ENCODE measurements at regions not wholly inside any gene's neighbourhood (a gene's known extent, or its start where the extent isn't known, plus 50 kb on each side); places are given as distances from the start of the nearest gene placed in this dataset.
"Not testable (repeated sequence)": the region's sequence is repeated elsewhere in the genome, so short reads cannot be mapped to it uniquely, and the experiment has no call there.

DNA sequence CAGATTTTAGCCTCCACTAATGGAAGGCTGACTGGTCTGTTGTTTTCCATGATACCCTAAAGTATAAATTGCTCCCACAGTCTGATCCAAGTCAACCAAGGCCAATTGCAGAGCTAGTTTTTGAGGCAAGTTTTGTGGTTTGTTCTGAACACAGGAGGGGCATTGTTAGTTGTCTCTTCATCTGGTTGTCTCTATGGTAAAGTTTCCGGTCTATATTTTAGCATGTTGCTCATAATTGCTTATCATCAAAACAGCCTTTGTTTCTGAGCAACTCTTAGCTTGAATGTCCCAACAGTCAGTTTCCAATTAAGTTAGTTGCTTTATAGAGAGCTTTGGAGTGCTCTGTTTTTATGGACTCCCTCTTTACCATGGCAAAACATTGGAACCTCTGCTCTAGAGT lies 217.6 kb upstream of the CARD18 start:
- TF ChIP-seq, protein P1, sequence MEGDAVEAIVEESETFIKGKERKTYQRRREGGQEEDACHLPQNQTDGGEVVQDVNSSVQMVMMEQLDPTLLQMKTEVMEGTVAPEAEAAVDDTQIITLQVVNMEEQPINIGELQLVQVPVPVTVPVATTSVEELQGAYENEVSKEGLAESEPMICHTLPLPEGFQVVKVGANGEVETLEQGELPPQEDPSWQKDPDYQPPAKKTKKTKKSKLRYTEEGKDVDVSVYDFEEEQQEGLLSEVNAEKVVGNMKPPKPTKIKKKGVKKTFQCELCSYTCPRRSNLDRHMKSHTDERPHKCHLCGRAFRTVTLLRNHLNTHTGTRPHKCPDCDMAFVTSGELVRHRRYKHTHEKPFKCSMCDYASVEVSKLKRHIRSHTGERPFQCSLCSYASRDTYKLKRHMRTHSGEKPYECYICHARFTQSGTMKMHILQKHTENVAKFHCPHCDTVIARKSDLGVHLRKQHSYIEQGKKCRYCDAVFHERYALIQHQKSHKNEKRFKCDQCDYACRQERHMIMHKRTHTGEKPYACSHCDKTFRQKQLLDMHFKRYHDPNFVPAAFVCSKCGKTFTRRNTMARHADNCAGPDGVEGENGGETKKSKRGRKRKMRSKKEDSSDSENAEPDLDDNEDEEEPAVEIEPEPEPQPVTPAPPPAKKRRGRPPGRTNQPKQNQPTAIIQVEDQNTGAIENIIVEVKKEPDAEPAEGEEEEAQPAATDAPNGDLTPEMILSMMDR (IDR thresholded peaks at IDR 0.05; ENCODE audit: control insufficient read depth, extremely low read depth, insufficient read depth) = no peak
- H3K4me3 ChIP-seq (ENCODE audit: low read depth, low read length) = no peak overlapping the region
- DNase-seq (ENCODE audit: low read depth) = no peak

DNA sequence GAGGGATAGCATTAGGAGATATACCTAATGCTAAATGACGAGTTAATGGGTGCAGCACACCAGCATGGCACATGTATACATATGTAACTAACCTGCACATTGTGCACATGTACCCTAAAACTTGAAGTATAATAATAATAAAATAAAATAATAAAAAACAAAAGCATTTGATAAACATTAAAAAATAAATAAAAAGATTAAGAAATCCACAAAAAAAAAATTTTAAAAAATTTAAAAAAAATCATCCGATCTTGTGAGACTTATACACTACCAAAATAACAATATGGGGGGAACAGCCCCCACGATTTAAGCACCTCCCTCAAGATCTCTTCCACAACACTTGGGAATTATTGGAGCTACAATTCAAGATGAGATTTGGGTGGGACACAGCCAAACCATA lies 210.3 kb upstream of the CARD18 start:
- not testable (repeated sequence) for H3K4me3 ChIP-seq (ENCODE audit: low read depth, low read length); DNase-seq (ENCODE audit: low read depth)

DNA sequence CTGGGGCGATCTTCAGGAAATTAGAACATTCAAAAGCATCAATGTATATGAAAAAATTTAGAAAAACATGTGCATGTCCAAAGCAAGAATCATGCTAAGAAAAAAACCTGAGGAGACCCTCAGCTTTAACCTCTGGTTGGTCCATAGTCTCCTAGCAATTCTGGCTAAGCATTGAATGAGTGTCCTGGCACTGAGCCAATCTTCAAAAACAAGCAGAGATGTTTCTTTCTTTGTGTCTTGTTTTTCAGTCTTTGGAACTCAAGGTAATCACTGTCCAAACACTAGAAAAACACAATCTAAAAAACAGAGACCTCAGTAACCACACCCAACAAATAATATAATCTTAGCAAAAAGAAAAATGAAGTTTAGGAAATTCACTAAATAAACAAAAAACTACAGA lies 205.4 kb upstream of the CARD18 start:
- TF ChIP-seq, protein P1 (IDR thresholded peaks at IDR 0.05; ENCODE audit: control insufficient read depth, extremely low read depth, insufficient read depth) = no peak
- no peak for DNase-seq (ENCODE audit: low read depth)
- no peak overlapping the region for H3K4me3 ChIP-seq (ENCODE audit: low read depth, low read length)

DNA sequence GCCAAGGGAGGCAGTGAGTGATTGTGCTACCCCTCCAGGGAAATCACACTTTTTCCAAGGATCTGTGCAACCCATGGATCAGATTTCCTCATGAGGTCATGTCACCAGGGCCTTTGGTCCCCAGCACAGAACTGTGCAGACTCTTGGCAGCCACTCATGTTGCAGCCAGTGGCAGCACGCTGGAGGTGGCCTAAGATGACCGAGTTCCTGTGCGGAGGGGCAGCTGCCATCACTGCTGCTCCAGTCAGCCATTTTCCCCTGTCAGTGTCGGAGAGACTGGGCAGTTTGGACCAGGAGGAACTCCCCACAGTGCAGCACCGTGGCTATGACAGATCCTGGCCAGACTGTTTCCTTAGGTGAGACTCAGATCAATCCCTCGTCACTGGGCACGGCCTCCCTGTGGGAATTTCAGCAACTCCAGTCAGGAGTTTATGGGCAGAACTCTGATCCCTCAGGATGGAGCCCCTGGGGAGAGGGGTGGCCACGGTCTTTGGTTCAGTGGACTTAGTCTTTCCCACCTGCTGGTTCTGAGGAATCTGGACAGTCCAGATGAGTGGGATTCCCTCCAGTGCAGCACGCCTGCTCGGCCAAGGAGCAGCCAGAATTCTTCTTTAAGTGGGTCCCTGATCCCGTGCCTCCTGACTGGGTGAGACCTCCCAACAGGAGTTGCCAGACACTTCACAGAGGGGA lies 194.6 kb upstream of the CARD18 start:
- no peak for DNase-seq (ENCODE audit: low read depth)
- TF ChIP-seq, protein P1 (IDR thresholded peaks at IDR 0.05; ENCODE audit: control insufficient read depth, extremely low read depth, insufficient read depth) = no peak
- no peak overlapping the region for H3K4me3 ChIP-seq (ENCODE audit: low read depth, low read length)

DNA sequence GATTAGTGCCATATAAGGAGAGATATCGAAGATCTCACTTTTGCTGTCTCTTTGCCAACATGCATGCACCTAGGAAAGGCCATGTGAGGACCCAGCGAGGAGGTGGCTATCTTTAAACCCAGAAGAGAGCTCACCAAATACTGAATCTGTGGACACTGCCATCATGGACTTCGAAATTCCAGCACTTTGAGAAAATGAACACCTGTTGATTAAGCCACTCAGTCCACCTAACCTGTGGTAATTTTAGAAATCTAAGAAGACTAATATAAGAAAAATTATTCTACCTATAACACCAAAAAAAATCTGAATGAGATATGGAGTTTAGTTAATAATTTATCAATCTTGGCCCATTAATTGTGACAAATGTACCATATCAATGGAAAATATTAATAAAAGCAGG lies 193.6 kb upstream of the CARD18 start:
- TF ChIP-seq, protein P1 (IDR thresholded peaks at IDR 0.05; ENCODE audit: control insufficient read depth, extremely low read depth, insufficient read depth) = no peak
- H3K4me3 ChIP-seq (ENCODE audit: low read depth, low read length) = no peak overlapping the region
- DNase-seq (ENCODE audit: low read depth) = no peak

DNA sequence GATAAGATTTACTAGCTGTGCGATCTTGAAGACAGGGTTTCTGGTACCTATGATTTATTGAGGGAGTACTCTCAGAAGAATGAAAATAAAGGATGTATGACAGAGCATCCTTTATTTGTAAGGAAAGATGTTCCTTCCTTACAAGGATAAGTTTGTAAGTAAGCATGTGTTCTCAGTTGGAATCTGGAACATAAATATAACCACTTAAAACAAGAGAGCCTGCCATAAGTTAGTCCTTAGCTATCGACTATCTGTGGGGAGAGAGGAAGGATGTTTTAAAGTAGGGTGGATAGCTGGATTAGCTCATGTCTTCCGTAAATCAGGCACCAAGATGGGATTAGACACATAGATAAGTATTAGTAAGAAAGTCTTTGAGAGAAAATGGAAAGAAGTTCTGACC lies 192.6 kb upstream of the CARD18 start:
- TF ChIP-seq, protein P1 (IDR thresholded peaks at IDR 0.05; ENCODE audit: control insufficient read depth, extremely low read depth, insufficient read depth) = no peak
- no peak for DNase-seq (ENCODE audit: low read depth)

DNA sequence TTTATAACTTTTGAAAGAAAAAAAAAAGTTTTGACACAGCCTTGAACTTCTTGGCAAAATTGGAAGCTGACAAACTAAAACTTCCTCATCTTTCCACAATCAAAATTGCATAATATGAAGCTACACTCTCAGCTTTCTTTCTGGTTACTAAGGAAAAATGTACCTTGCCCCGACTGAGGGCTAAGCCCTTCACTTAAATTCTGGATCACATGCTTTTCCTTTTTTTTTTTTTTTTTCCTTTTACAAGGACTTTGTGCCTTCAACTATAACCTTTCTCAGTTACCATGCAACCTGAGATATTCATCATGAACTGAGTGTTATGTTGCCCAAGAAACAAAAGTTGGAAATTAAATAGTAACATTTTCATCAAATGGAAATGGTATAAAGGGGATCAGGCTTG lies 188.5 kb upstream of the CARD18 start:
- H3K4me3 ChIP-seq (ENCODE audit: low read depth, low read length) = no peak overlapping the region
- TF ChIP-seq, protein P1 (IDR thresholded peaks at IDR 0.05; ENCODE audit: control insufficient read depth, extremely low read depth, insufficient read depth) = no peak
- DNase-seq (ENCODE audit: low read depth) = no peak

More for the DNA sequence above, 192.6 kb upstream of the CARD18 start:
- no peak overlapping the region for H3K4me3 ChIP-seq (ENCODE audit: low read depth, low read length)
